ENCODE measurements at regions not wholly inside any gene's neighbourhood (a gene's known extent, or its start where the extent isn't known, plus 50 kb on each side); places are given as distances from the start of the nearest gene placed in this dataset.

DNA sequence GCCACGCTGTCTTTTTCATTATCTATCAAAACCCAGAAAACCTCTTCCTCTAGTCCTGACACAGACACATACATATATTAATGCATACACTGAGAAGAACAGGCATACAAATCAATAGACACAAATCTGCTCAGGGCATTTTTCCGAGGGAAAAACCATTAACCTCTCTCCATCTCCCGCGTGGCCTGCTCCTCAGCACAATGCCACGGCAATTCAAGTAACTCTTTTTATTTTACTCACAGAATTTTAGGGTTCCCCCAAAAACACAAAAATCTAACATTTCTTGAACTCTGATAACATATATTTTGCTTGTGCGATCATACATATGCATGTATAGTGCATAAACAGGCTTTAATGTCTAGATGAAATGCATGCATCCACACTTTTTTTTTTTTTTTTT, 110.8 kb upstream of the NSMCE3 start:
- TF ChIP-seq, protein P1, sequence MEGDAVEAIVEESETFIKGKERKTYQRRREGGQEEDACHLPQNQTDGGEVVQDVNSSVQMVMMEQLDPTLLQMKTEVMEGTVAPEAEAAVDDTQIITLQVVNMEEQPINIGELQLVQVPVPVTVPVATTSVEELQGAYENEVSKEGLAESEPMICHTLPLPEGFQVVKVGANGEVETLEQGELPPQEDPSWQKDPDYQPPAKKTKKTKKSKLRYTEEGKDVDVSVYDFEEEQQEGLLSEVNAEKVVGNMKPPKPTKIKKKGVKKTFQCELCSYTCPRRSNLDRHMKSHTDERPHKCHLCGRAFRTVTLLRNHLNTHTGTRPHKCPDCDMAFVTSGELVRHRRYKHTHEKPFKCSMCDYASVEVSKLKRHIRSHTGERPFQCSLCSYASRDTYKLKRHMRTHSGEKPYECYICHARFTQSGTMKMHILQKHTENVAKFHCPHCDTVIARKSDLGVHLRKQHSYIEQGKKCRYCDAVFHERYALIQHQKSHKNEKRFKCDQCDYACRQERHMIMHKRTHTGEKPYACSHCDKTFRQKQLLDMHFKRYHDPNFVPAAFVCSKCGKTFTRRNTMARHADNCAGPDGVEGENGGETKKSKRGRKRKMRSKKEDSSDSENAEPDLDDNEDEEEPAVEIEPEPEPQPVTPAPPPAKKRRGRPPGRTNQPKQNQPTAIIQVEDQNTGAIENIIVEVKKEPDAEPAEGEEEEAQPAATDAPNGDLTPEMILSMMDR (IDR thresholded peaks at IDR 0.05; ENCODE audit: low read length), result no peak
- TF ChIP-seq EZH2 (IDR thresholded peaks at IDR 0.05; ENCODE audit: borderline replicate concordance, low read length), result no peak
